HepG2 (cell line): ENCODE measurements at regions not wholly inside any gene's neighbourhood (a gene's known extent, or its start where the extent isn't known, plus 50 kb on each side); places are given as distances from the start of the nearest gene placed in this dataset.

Source experiments
- ATF2 ChIP-seq: sonication (generic); formaldehyde crosslinking; IDR thresholded peaks from 2 replicates; pipeline ENCODE4 v1.4.0; 2020; ENCODE audit warnings: missing genetic modification reagents
- ATF7-NPFF ChIP-seq: sonication (generic); formaldehyde crosslinking; IDR thresholded peaks from 2 replicates; pipeline ENCODE4 v1.8.1; 2023; ENCODE audit warnings: mild to moderate bottlenecking, low read depth, missing genetic modification reagents, moderate library complexity
- BCL3 ChIP-seq: sonication (generic); formaldehyde crosslinking; IDR thresholded peaks from 2 replicates; pipeline ENCODE4 v1.5.1; 2020; ENCODE audit warnings: mild to moderate bottlenecking, missing genetic modification reagents, moderate library complexity
- HNF1A ChIP-seq, 2 experiments: sonication (generic) in 1 of 2; formaldehyde crosslinking in 1 of 2; IDR thresholded peaks; 2 replicates each; pipeline versions ENCODE4 v1.4.0 to v1.6.1; 2016 to 2020; ENCODE audit warnings: borderline replicate concordance in 1 of 2, low read depth in 1 of 2, mild to moderate bottlenecking in 1 of 2, missing genetic modification reagents in 1 of 2
- MLXIP ChIP-seq: sonication (generic); formaldehyde crosslinking; IDR thresholded peaks from 2 replicates; pipeline ENCODE4 v1.9.0; 2021; ENCODE audit warnings: missing genetic modification reagents, borderline replicate concordance
- NKX3-1 ChIP-seq: sonication (generic); formaldehyde crosslinking; IDR thresholded peaks from 2 replicates; pipeline ENCODE4 v1.5.0; 2020; ENCODE audit warnings: missing genetic modification reagents
- NRL ChIP-seq: sonication (generic); formaldehyde crosslinking; IDR thresholded peaks from 2 replicates; pipeline ENCODE4 v1.5.0; 2020; ENCODE audit warnings: missing genetic modification reagents, mild to moderate bottlenecking, moderate library complexity, borderline replicate concordance
- SETDB1 ChIP-seq: sonication (generic); formaldehyde crosslinking; IDR thresholded peaks from 2 replicates; pipeline ENCODE4 v1.5.1; 2020; ENCODE audit warnings: missing genetic modification reagents, mild to moderate bottlenecking, borderline replicate concordance
- ZSCAN5A ChIP-seq: sonication (generic); formaldehyde crosslinking; IDR thresholded peaks from 2 replicates; pipeline ENCODE4 v1.8.0; 2022; ENCODE audit warnings: mild to moderate bottlenecking, missing genetic modification reagents, borderline replicate concordance
- TF ChIP-seq, protein P1 (sequence below): sonication (generic); formaldehyde crosslinking; IDR thresholded peaks from 2 replicates; pipeline ENCODE4 v1.5.0; 2020; ENCODE audit warnings: mild to moderate bottlenecking, missing genetic modification reagents
- TF ChIP-seq, protein P2 (sequence below): conservative IDR thresholded peaks from 2 replicates; pipeline ENCODE4 v1.6.1; 2018; ENCODE audit warnings: missing genetic modification reagents

- TF ChIP-seq MLXIP (CRISPR knock-in tag) (no peak), ZSCAN5A (no peak), SETDB1 (CRISPR knock-in tag) (peak; percentile 87; the same call in 1 of the 2 replicates), ATF7-NPFF (no peak), ATF2 (CRISPR knock-in tag) (no peak), BCL3 (CRISPR knock-in tag) (no peak), NRL (no peak), HNF1A (IDR thresholded peaks at IDR 0.05; ENCODE audit: low read depth) (no peak), HNF1A (CRISPR knock-in tag; IDR thresholded peaks at IDR 0.05; ENCODE audit: borderline replicate concordance) (peak; percentile 31; the same call in 1 of the 2 replicates), NKX3-1 (CRISPR knock-in tag) (no peak)
- TF ChIP-seq, protein P1, sequence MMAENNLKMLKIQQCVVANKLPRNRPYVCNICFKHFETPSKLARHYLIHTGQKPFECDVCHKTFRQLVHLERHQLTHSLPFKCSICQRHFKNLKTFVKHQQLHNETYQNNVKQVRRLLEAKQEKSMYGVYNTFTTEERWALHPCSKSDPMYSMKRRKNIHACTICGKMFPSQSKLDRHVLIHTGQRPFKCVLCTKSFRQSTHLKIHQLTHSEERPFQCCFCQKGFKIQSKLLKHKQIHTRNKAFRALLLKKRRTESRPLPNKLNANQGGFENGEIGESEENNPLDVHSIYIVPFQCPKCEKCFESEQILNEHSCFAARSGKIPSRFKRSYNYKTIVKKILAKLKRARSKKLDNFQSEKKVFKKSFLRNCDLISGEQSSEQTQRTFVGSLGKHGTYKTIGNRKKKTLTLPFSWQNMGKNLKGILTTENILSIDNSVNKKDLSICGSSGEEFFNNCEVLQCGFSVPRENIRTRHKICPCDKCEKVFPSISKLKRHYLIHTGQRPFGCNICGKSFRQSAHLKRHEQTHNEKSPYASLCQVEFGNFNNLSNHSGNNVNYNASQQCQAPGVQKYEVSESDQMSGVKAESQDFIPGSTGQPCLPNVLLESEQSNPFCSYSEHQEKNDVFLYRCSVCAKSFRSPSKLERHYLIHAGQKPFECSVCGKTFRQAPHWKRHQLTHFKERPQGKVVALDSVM, result peak; percentile 67
- TF ChIP-seq, protein P2, sequence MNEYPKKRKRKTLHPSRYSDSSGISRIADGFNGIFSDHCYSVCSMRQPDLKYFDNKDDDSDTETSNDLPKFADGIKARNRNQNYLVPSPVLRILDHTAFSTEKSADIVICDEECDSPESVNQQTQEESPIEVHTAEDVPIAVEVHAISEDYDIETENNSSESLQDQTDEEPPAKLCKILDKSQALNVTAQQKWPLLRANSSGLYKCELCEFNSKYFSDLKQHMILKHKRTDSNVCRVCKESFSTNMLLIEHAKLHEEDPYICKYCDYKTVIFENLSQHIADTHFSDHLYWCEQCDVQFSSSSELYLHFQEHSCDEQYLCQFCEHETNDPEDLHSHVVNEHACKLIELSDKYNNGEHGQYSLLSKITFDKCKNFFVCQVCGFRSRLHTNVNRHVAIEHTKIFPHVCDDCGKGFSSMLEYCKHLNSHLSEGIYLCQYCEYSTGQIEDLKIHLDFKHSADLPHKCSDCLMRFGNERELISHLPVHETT (CRISPR knock-in tag), result no peak
These were observed 292.6 kb upstream of the MARCKS start (continued) for GRCh38 chr6:113564371-113565171.
